Activated B cell treated with CpG ODN at 0.5 μM for 24 hours (primary cell): ENCODE measurements at regions not wholly inside any gene's neighbourhood (a gene's known extent, or its start where the extent isn't known, plus 50 kb on each side); places are given as distances from the start of the nearest gene placed in this dataset.

Experiments
- ATAC-seq: fragments of 200-7000 bp; cut with Tn5 transposase; one replicate; pipeline ENCODE4 v1.10.0; 2021; ENCODE audit warnings: low read depth, mild to moderate bottlenecking, moderate library complexity
- CTCF ChIA-PET: fragments of 350-600 bp; sonication (Branson Sonifier 250); formaldehyde crosslinking; loops from one replicate; lab custom pipeline; 2021; ENCODE audit warnings: antibody characterized with exemption; lab: Charles Lee
- POLR2A ChIA-PET: fragments of 350-600 bp; sonication (Branson Sonifier 250); formaldehyde crosslinking; loops from one replicate; lab custom pipeline; 2021; ENCODE audit warnings: antibody characterized with exemption; lab: Charles Lee
- DNase-seq: peaks from one replicate; pipeline ENCODE4 v3.0.0; 2022
- H3K27ac Mint-ChIP-seq: one replicate; pipeline ENCODE4 v1.8.0; 2020; ENCODE audit warnings: mixed read lengths
- H3K27me3 Mint-ChIP-seq: one replicate; pipeline ENCODE4 v1.8.0; 2021; ENCODE audit warnings: mixed read lengths
- H3K36me3 Mint-ChIP-seq: one replicate; pipeline ENCODE4 v1.8.0; 2021; ENCODE audit warnings: low read depth, mixed read lengths
- H3K4me1 Mint-ChIP-seq: one replicate; pipeline ENCODE4 v1.8.0; 2021; ENCODE audit warnings: mixed read lengths
- H3K4me3 Mint-ChIP-seq: one replicate; pipeline ENCODE4 v1.8.0; 2020; ENCODE audit warnings: mild to moderate bottlenecking, mixed read lengths
- H3K9me3 Mint-ChIP-seq: one replicate; pipeline ENCODE4 v1.8.0; 2020; ENCODE audit warnings: mixed read lengths
- intact Hi-C: fragments of 100-400 bp; cut with micrococcal nuclease; formaldehyde crosslinking; loops from one replicate; pipeline ENCODE4 v1.15.1; 2024
- TF ChIP-seq, protein P1 (sequence below): fragments of 200-600 bp; IDR thresholded peaks from one replicate; pipeline ENCODE4 v1.8.0; 2022; ENCODE audit warnings: antibody characterized with exemption, mild to moderate bottlenecking

GRCh38 chr9:14389146-14389545, 75.2 kb upstream of the NFIB start:
- CTCF ChIA-PET = no interaction called here
- Mint-ChIP-seq H3K9me3 (peaks cover 3% of the 10 kb centered on the region), H3K4me3 (no peak overlapping the region), H3K4me1 (no peaks in the 10 kb centered on the region), H3K27me3 (peaks cover 4% of the 10 kb centered on the region), H3K27ac (no peak overlapping the region), H3K36me3 (no peaks in the 10 kb centered on the region)
- POLR2A ChIA-PET = no interaction called here
- intact Hi-C loops = no loop called here
- TF ChIP-seq, protein P1, sequence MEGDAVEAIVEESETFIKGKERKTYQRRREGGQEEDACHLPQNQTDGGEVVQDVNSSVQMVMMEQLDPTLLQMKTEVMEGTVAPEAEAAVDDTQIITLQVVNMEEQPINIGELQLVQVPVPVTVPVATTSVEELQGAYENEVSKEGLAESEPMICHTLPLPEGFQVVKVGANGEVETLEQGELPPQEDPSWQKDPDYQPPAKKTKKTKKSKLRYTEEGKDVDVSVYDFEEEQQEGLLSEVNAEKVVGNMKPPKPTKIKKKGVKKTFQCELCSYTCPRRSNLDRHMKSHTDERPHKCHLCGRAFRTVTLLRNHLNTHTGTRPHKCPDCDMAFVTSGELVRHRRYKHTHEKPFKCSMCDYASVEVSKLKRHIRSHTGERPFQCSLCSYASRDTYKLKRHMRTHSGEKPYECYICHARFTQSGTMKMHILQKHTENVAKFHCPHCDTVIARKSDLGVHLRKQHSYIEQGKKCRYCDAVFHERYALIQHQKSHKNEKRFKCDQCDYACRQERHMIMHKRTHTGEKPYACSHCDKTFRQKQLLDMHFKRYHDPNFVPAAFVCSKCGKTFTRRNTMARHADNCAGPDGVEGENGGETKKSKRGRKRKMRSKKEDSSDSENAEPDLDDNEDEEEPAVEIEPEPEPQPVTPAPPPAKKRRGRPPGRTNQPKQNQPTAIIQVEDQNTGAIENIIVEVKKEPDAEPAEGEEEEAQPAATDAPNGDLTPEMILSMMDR = no peak
- ATAC-seq = no peak
- DNase-seq = no peak

GRCh38 chr9:14383773-14384172, 69.8 kb upstream of the NFIB start:
- no peak overlapping the region for H3K27ac Mint-ChIP-seq
- no peak for ATAC-seq
- ChIA-PET CTCF (no interaction called here), POLR2A (no interaction called here)
- H3K36me3 Mint-ChIP-seq = no peaks in the 10 kb centered on the region
- TF ChIP-seq, protein P1 = no peak
- H3K4me3 Mint-ChIP-seq = no peak overlapping the region
- H3K9me3 Mint-ChIP-seq = no peaks in the 10 kb centered on the region
- no peaks in the 10 kb centered on the region for H3K4me1 Mint-ChIP-seq
- peaks cover 12% of the 10 kb centered on the region for H3K27me3 Mint-ChIP-seq
- no peak for DNase-seq
- intact Hi-C loops = no loop called here

DNA sequence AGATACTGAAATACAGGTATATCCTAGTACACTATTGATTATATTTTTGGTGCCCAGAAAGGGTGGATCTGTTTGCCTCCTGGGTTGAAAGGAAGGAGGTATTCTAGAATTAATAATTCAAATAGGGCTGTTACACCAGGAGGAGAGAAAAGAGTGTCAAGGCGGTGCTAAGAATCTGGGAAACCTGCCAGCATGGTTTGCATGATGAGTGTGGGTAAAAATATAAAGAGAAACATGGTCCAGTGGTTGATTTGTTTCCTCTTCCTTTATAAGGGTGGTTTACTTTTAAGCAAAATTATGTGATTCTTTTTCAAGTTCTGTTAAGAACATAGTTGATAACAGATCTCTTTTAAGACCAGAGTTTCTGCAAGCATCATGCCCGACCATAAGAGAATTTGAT, 69.4 kb upstream of the NFIB start:
- intact Hi-C loops = no loop called here
- Mint-ChIP-seq H3K27ac (no peak overlapping the region), H3K27me3 (peaks cover 12% of the 10 kb centered on the region), H3K36me3 (no peaks in the 10 kb centered on the region), H3K4me3 (no peak overlapping the region), H3K9me3 (no peaks in the 10 kb centered on the region), H3K4me1 (no peaks in the 10 kb centered on the region)
- ATAC-seq (no peak), DNase-seq (no peak)
- POLR2A ChIA-PET = no interaction called here
- CTCF ChIA-PET = no interaction called here
- TF ChIP-seq, protein P1 = no peak

- CTCF ChIA-PET = no interaction called here
- H3K27me3 Mint-ChIP-seq = peaks cover 14% of the 10 kb centered on the region
- no peak overlapping the region for H3K27ac Mint-ChIP-seq
- TF ChIP-seq, protein P1 = no peak
- ATAC-seq = no peak
- intact Hi-C loops = no loop called here
- H3K4me3 Mint-ChIP-seq = no peak overlapping the region
- no peaks in the 10 kb centered on the region for H3K9me3 Mint-ChIP-seq
- POLR2A ChIA-PET = no interaction called here
- no peak for DNase-seq
- no peaks in the 10 kb centered on the region for H3K4me1 Mint-ChIP-seq
- H3K36me3 Mint-ChIP-seq = no peaks in the 10 kb centered on the region
Observed at GRCh38 chr9:14380061-14380836, 66.3 kb upstream of the NFIB start.

DNA sequence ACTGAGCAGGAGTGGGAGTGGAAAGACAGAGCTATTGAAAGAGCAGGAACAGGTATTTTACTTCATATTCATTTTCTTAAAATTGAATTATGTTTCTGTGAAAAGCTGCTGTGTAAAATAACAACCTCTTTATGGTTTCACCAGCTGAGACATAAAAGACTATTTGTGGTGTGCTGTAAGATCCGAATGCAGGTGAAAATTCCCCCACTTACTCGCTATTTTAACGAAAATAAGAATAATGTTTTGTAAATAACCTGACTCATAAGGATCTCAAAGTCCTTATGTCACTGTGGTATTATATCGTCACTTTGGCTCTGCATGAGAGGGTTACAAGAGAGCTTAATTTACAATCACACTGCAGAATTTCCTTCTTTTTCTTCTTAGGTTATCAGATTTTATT, 65.3 kb upstream of the NFIB start:
- intact Hi-C loops = no loop called here
- Mint-ChIP-seq H3K4me1 (no peaks in the 10 kb centered on the region), H3K36me3 (no peaks in the 10 kb centered on the region), H3K27ac (no peak overlapping the region), H3K9me3 (no peaks in the 10 kb centered on the region), H3K27me3 (peaks cover 12% of the 10 kb centered on the region), H3K4me3 (no peak overlapping the region)
- ChIA-PET POLR2A (no interaction called here), CTCF (no interaction called here)
- DNase-seq (no peak), ATAC-seq (no peak)
- TF ChIP-seq, protein P1 = no peak
